ENCODE measurements at regions not wholly inside any gene's neighbourhood (a gene's known extent, or its start where the extent isn't known, plus 50 kb on each side); places are given as distances from the start of the nearest gene placed in this dataset.

DNA sequence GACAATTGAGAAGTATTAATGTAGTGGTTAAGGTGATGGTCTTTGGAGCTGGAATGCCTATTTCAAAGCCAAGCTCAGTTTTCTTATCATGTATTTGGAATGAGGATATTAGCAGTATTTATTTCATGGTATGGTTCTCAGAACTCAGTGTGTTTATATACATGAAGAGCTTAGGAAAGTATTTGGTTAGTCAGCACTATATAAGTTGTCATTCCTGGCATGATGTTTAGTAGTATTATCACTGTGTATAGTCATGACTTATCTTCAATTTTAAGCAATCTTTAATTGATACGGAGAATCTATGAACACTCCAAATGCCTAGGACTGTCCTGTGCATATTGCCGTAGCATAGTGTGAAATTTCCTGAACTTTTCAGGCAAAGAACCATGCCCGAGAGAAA is 501.9 kb upstream of the USP24 start:
- no peak overlapping the region for H3K4me2 ChIP-seq (ENCODE audit: low read length)
- no peaks in the 10 kb centered on the region for H3K36me3 ChIP-seq (ENCODE audit: control insufficient read depth in 1 of 2, insufficient read depth in 2 of 2, low read length in 2 of 2)
- no peak overlapping the region for H4K8ac ChIP-seq (ENCODE audit: low read depth, low read length)
- H2BK12ac ChIP-seq (ENCODE audit: low read length) = no peak overlapping the region
- no peak overlapping the region for H3K4me3 ChIP-seq (ENCODE audit: low read depth, low read length)
- no peak overlapping the region for H2BK5ac ChIP-seq (ENCODE audit: low read depth, low read length, poor library complexity)
- no peaks in the 10 kb centered on the region for H3K9me3 ChIP-seq (ENCODE audit: insufficient read depth, low read depth, low read length)
- peaks cover 11 to 16% of the 10 kb centered on the region in 2 experiments for H3K4me1 ChIP-seq (ENCODE audit: control insufficient read depth in 1 of 2, insufficient read depth in 2 of 2, low read length in 2 of 2)
- no peaks in the 10 kb centered on the region for H3K27me3 ChIP-seq (ENCODE audit: insufficient read depth, low read length)
- no peak overlapping the region for H4K91ac ChIP-seq (ENCODE audit: low read depth, low read length)
- no peak overlapping the region for H3K14ac ChIP-seq (ENCODE audit: low read length)
- no peak for DNase-seq
- peaks cover 46% of the 10 kb centered on the region for H3K79me1 ChIP-seq (ENCODE audit: low read length)
- no peak overlapping the region for H3K4ac ChIP-seq (ENCODE audit: low read depth, low read length)
- no peak overlapping the region for H2BK120ac ChIP-seq (ENCODE audit: insufficient read depth, low read length, poor library complexity)
- WGBS (ENCODE audit: extremely low coverage, insufficient coverage, insufficient read length) = no CpG with 5 or more reads among the region's 3 CpGs
- H3K79me2 ChIP-seq (ENCODE audit: control insufficient read depth, insufficient read depth, low read length, poor library complexity) = peaks cover 6% of the 10 kb centered on the region
- no peak overlapping the region for H3K27ac ChIP-seq (ENCODE audit: low read depth, low read length)
- no peak overlapping the region for H2AFZ ChIP-seq (ENCODE audit: insufficient read depth, low read length, poor library complexity)
- no peak overlapping the region for H4K12ac ChIP-seq (ENCODE audit: low read depth, low read length)
- H2AK5ac ChIP-seq (ENCODE audit: low read length) = no peak overlapping the region
- H3K18ac ChIP-seq (ENCODE audit: low read length) = no peak overlapping the region
- H3K9ac ChIP-seq (ENCODE audit: low read length) = no peak overlapping the region
- no peak overlapping the region for H3K23ac ChIP-seq (ENCODE audit: low read length)

DNA sequence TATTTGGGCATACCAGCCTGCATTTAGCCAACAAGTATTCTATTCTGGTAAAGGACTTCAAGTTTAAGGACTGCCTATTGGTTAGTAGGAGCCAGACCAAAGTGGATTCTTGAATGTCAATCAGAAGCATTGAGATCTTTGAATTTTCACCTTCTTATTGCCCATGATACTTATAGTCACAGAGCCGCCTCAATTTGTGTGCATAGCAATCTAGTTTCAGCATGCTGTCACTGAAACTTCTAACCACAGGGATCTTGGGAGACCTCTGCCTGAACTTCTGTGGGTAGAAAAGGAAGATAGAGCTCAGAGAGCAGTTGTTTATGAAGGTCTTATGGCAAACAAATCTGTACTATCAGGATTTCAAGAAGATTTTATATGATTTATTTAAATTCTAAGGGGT is 501.4 kb upstream of the USP24 start:
- Histone ChIP-seq H4K91ac (ENCODE audit: low read depth, low read length) (peak overlapping the region; percentile 72), H3K9ac (ENCODE audit: low read length) (no peak overlapping the region), H3K27ac (ENCODE audit: low read depth, low read length) (no peak overlapping the region), H3K79me2 (ENCODE audit: control insufficient read depth, insufficient read depth, low read length, poor library complexity) (peaks cover 6% of the 10 kb centered on the region), H3K79me1 (ENCODE audit: low read length) (peaks cover 43% of the 10 kb centered on the region), H3K9me3 (ENCODE audit: insufficient read depth, low read depth, low read length) (no peaks in the 10 kb centered on the region), H3K27me3 (ENCODE audit: insufficient read depth, low read length) (no peaks in the 10 kb centered on the region), H2AFZ (ENCODE audit: insufficient read depth, low read length, poor library complexity) (no peak overlapping the region), H3K4ac (ENCODE audit: low read depth, low read length) (no peak overlapping the region), H3K23ac (ENCODE audit: low read length) (no peak overlapping the region), H3K4me2 (ENCODE audit: low read length) (no peak overlapping the region), H3K36me3 (ENCODE audit: control insufficient read depth in 1 of 2, insufficient read depth in 2 of 2, low read length in 2 of 2) (no peaks in the 10 kb centered on the region), H4K8ac (ENCODE audit: low read depth, low read length) (no peak overlapping the region), H2BK120ac (ENCODE audit: insufficient read depth, low read length, poor library complexity) (peak overlapping the region; percentile 62), H4K12ac (ENCODE audit: low read depth, low read length) (no peak overlapping the region), H3K4me3 (ENCODE audit: low read depth, low read length) (no peak overlapping the region), H2BK5ac (ENCODE audit: low read depth, low read length, poor library complexity) (peak overlapping the region; percentile 33), H3K14ac (ENCODE audit: low read length) (no peak overlapping the region), H2BK12ac (ENCODE audit: low read length) (peak overlapping the region; percentile 96), H3K18ac (ENCODE audit: low read length) (no peak overlapping the region), H3K4me1 (ENCODE audit: control insufficient read depth in 1 of 2, insufficient read depth in 2 of 2, low read length in 2 of 2) (peaks cover 9 to 16% of the 10 kb centered on the region in 2 experiments), H2AK5ac (ENCODE audit: low read length) (no peak overlapping the region)
- no peak for DNase-seq
- WGBS (ENCODE audit: extremely low coverage, insufficient coverage, insufficient read length) = no CpG with 5 or more reads among the region's 1 CpG

DNA sequence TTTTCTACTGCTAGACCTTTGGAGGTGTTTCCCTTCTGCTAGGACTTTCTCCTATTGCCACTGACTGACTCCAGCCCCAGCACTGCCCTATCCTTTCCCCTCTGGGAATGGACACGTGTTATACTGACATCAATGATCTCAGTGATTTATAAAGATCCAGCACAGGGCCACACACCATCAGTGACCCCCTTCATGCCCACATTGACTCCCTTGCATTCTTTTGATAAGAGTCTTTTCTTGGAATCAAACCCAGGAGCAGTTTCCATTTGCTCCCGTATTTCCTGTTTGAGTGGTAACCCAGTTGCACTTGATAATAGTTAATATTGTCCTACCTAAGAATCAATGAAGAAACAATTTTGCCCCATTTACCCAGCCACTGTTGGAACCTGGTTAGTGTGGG is 501.0 kb upstream of the USP24 start:
- Histone ChIP-seq H3K9me3 (ENCODE audit: insufficient read depth, low read depth, low read length) (no peaks in the 10 kb centered on the region), H4K12ac (ENCODE audit: low read depth, low read length) (no peak overlapping the region), H3K18ac (ENCODE audit: low read length) (peak overlapping the region; percentile 29), H2BK12ac (ENCODE audit: low read length) (peak overlapping the region; percentile 96), H3K27me3 (ENCODE audit: insufficient read depth, low read length) (no peaks in the 10 kb centered on the region), H3K4ac (ENCODE audit: low read depth, low read length) (no peak overlapping the region), H3K4me1 (ENCODE audit: control insufficient read depth in 1 of 2, insufficient read depth in 2 of 2, low read length in 2 of 2) (peaks cover 9 to 16% of the 10 kb centered on the region in 2 experiments), H2BK5ac (ENCODE audit: low read depth, low read length, poor library complexity) (peak overlapping the region; percentile 33), H2BK120ac (ENCODE audit: insufficient read depth, low read length, poor library complexity) (peak overlapping the region; percentile 62), H3K23ac (ENCODE audit: low read length) (no peak overlapping the region), H4K91ac (ENCODE audit: low read depth, low read length) (peak overlapping the region; percentile 72), H3K14ac (ENCODE audit: low read length) (peak overlapping the region; percentile 39), H3K4me2 (ENCODE audit: low read length) (no peak overlapping the region), H3K4me3 (ENCODE audit: low read depth, low read length) (no peak overlapping the region), H3K36me3 (ENCODE audit: control insufficient read depth in 1 of 2, insufficient read depth in 2 of 2, low read length in 2 of 2) (no peaks in the 10 kb centered on the region), H3K27ac (ENCODE audit: low read depth, low read length) (no peak overlapping the region), H3K79me2 (ENCODE audit: control insufficient read depth, insufficient read depth, low read length, poor library complexity) (peaks cover 6% of the 10 kb centered on the region), H2AFZ (ENCODE audit: insufficient read depth, low read length, poor library complexity) (no peak overlapping the region), H4K8ac (ENCODE audit: low read depth, low read length) (no peak overlapping the region), H3K9ac (ENCODE audit: low read length) (no peak overlapping the region), H3K79me1 (ENCODE audit: low read length) (peaks cover 41% of the 10 kb centered on the region), H2AK5ac (ENCODE audit: low read length) (peak overlapping the region; percentile 60)
- no peak for DNase-seq
- WGBS (ENCODE audit: extremely low coverage, insufficient coverage, insufficient read length) = no CpG with 5 or more reads among the region's 2 CpGs

DNA sequence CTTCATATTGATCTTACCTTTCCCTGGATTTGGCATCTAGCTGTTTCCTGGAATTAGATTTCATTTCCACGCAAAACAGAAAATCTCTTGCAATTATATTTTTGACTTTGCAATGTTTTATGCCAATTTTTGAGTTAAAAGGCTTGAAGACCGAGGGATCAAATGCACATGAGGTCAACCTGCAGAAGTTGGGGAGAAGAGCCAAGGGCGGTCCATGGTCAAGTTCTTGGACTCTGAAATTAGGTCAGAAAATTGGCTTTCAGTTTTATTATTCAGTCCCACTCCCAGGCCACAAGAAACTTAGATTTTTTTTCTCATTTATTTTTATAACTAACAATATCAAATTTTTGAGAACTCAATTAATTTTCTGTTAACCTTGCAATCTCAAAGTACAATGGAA is 499.1 kb upstream of the USP24 start:
- Histone ChIP-seq H3K79me1 (ENCODE audit: low read length) (peaks cover 29% of the 10 kb centered on the region), H2BK5ac (ENCODE audit: low read depth, low read length, poor library complexity) (no peak overlapping the region), H3K27me3 (ENCODE audit: insufficient read depth, low read length) (no peaks in the 10 kb centered on the region), H2BK120ac (ENCODE audit: insufficient read depth, low read length, poor library complexity) (no peak overlapping the region), H3K27ac (ENCODE audit: low read depth, low read length) (no peak overlapping the region), H3K9me3 (ENCODE audit: insufficient read depth, low read depth, low read length) (no peaks in the 10 kb centered on the region), H4K12ac (ENCODE audit: low read depth, low read length) (no peak overlapping the region), H3K9ac (ENCODE audit: low read length) (no peak overlapping the region), H3K4ac (ENCODE audit: low read depth, low read length) (no peak overlapping the region), H3K4me2 (ENCODE audit: low read length) (no peak overlapping the region), H3K18ac (ENCODE audit: low read length) (no peak overlapping the region), H3K4me1 (ENCODE audit: control insufficient read depth in 1 of 2, insufficient read depth in 2 of 2, low read length in 2 of 2) (peaks cover 4 to 9% of the 10 kb centered on the region in 2 experiments), H4K8ac (ENCODE audit: low read depth, low read length) (no peak overlapping the region), H3K14ac (ENCODE audit: low read length) (no peak overlapping the region), H2AK5ac (ENCODE audit: low read length) (no peak overlapping the region), H3K79me2 (ENCODE audit: control insufficient read depth, insufficient read depth, low read length, poor library complexity) (peaks cover 6% of the 10 kb centered on the region), H3K23ac (ENCODE audit: low read length) (no peak overlapping the region), H2BK12ac (ENCODE audit: low read length) (no peak overlapping the region), H3K36me3 (ENCODE audit: control insufficient read depth in 1 of 2, insufficient read depth in 2 of 2, low read length in 2 of 2) (no peaks in the 10 kb centered on the region), H2AFZ (ENCODE audit: insufficient read depth, low read length, poor library complexity) (no peak overlapping the region), H4K91ac (ENCODE audit: low read depth, low read length) (no peak overlapping the region), H3K4me3 (ENCODE audit: low read depth, low read length) (no peak overlapping the region)
- no CpG with 5 or more reads among the region's 3 CpGs for WGBS (ENCODE audit: extremely low coverage, insufficient coverage, insufficient read length)
- DNase-seq = no peak

Data from trophoblast cell (in vitro differentiated cells and primary cell).